NCI-H2171 treated with DMSO at 0.1 percent for 48 hours (cell line): ENCODE measurements at regions not wholly inside any gene's neighbourhood (a gene's known extent, or its start where the extent isn't known, plus 50 kb on each side); places are given as distances from the start of the nearest gene placed in this dataset.

Source experiments
- DNase-seq: peaks from one replicate; lab custom pipeline; 2025; lab: John Stamatoyannopoulos, UW

DNA sequence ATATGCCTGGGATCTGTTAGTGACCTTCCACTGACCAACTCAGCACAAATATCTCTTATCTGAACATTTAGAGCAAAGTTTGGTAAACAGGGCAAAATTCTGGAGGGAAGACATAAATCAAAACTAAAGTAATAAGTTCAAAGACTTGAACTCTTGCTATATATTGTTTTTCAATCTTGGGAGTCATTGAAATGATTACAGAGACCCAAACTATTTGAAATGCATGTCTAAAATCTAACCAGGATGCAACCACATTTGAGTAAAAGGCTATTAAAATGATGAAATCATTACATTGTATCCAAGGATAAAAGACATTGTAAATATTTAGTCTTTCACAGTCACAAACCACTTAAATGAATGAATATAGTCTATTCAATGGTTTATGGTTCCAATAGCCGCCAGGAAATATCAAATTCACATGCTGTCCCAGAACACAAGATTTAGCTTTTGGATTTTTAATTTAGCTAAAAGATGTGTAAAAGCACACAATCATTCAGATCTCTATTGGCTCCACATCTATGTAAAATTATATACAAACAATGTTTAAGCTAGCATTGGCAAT lies 256.6 kb upstream of the EPHA7 start:
- DNase-seq, result no peak

DNA sequence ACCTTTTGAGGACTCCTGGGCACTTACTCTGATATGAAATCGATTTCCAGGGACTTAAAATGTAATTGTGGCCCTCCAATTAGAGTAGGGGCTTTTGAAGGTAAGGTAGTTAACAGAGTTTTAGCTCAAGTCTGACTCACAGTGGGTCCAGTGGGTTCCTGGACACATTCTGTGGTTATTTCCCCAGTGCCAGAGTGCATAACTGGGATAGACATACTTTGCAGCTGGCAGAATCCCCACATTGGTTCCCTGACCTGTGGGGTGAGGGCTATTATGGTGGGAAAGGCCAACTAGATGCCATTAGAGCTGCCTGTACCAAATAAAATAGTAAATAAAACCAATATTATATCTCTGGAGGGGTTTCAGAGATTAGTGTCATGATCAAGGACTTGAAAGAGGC lies 243.8 kb upstream of the EPHA7 start:
- no peak for DNase-seq

DNA sequence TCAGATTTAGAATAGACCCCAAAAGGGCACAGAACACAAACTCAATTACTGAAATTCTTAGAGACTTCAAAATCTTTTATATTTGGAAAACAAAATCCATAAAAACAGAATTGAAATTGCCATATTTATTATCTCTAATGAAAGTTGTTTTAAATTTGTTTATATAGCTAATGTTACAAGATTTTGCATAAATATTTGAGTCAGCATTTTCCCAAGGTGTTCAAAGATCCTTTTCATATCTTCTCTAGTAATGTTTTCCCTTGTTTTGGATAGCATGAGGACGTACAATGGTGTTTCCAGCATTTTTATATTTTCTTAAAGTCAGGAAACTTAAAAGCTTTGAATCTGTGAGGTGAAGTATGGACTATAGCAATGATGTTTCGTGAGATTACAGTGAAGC lies 235.2 kb upstream of the EPHA7 start:
- no peak for DNase-seq

DNA sequence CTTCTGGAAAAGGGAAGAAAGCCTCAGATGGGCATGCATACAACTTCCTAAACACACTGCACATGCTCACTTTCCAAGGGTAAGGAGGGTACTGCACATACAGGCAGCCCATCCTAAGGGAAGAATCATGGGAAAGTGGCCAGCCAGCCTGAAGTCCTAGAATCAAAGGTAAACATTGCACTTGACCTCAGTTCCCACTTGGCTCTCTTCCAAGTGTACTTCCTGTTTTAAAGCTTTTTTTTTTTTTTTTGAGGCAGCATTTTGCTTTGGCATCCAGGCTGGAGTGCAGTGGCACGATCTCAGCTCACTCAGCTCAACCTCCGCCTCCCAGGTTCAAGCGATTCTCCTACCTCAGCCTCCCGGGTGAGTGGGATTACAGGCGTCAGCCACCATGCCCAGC lies 225.3 kb upstream of the EPHA7 start:
- DNase-seq, result no peak

DNA sequence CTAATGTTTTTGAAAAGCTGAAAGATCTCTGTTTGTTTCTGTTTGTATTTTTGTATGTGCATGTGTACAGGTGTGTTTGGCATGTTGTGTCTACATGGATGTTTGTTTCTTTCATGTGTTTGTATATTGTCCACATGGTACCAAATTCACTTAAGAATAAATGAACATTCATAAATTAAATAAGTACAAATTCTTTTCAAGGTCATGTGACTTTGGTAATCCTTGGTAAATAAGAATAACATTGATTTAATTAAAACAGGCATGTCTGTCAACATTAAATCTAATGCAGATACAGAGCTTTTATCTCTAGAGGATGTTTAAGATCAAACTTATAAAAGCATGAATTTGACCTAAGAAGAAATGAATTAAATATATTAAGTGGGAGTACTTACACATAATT lies 219.8 kb upstream of the EPHA7 start:
- DNase-seq, result no peak

DNA sequence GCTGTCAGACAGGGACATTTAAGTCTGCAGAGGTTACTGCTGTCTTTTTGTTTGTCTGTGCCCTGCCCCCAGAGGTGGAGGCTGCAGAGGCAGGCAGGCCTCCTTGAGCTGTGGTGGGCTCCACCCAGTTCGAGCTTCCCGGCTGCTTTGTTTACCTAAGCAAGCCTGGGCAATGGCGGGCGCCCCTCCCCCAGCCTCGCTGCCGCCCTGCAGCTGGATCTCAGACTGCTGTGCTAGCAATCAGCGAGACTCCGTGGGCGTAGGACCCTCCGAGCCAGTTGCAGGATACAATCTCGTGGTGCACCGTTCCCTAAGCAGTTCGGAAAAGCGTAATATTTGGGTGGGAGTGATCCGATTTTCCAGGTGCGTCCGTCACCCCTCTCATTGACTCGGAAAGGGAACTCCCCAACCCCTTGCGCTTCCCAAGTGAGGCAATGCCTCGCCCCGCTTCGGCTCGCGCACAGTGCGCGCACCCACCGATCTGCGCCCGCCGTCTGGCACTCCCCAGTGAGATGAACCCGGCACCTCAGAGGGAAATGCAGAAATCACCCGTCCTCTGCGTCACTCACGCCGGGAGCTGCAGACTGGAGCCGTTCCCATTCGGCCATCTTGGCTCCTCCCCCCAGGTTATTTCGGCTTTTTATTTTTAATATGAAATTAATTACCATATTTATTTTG lies 217.8 kb upstream of the EPHA7 start:
- peak; percentile 14 for DNase-seq

DNA sequence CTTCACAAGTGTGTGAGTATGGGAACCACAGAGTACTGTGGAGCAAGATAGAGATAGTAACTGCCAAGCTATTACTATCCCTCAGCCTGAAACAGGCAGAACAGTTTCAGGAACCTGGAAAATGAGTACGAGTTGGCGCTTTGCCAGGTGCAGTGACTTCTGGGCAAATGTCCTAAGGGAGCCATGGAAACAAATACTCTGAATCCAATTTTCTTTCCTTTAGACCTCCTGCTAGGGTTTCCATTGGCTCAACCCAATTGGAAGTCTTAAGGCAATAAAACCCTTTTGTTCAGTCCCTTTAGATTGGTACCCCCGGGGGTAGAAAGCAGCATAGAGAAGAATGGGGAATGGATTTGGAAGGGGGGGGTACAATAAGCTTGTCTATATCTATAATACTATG lies 205.0 kb upstream of the EPHA7 start:
- DNase-seq, result peak; percentile 48

DNA sequence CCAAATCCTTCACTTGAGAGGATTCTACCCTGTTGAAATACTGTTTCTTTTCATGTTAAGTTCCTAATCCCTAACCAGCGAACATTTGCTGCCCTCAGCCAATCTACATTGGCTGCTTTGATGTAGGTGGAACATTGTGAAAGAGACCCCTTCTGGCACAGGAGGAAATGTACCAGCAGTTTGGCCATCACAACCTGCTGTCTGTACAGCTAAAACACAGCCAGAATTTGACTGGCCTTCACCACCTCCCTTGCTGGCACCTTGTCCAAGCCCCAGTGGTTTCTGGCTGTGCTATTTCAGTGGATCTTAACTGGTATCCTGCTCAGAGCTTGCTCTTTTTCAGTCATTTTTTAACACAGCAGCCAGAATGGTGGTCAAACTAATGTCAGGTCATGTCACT lies 202.1 kb upstream of the EPHA7 start:
- no peak for DNase-seq

DNA sequence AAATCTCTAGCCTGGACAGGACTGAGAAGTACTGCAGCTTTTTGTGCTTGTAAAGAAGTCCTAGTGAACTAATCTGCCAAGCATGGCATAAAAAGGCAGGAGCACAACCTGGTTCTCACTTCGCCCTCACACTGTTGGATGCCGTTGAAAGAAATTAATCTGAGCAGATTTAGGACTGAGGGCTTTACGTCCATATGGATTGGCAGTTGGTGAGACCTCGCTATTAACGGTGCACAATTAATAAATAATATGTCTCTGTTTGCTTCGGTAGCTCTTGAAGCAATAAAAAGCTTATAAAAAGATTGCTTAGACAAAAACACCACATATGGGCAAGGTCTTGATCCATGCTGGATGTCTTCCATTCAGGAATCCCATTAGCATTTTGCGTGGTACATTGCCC lies 185.6 kb upstream of the EPHA7 start:
- peak; percentile 34 for DNase-seq

DNA sequence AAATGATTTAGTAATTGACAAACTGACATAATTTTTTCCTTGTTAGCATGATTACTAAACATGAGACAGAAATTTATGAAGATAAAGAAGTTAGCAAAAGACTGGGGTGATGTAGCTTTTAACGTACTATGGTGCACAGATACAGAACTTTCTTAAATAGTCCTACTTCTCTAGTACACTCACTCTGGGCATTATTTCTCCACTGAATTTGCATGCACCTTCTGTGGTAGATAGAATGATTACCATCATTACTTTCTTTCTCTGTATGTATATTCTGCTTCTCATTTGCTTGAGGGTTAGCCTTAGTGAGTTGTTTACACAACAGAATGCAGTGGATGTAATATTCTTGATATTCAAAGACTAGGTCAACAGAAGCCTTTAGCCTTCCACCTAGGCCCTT lies 173.1 kb upstream of the EPHA7 start:
- no peak for DNase-seq

DNA sequence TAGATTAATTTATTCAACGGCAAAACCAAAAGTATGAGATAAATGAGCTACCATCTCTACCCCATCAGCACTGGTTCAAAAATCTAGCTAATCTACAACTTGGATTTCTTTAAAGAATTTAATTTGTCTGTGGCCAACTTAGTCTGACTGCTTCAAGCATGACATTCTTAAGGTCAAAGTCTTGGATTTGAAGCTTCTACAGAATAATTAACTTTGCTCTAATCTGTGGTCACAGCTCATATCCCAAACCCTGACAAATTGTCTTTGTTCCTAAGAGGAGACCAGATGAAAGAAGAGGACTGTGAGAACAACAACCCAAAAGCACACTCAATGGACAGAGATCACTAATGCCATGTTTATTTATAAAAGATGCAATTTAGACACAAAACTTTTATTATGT lies 166.9 kb upstream of the EPHA7 start:
- no peak for DNase-seq

DNA sequence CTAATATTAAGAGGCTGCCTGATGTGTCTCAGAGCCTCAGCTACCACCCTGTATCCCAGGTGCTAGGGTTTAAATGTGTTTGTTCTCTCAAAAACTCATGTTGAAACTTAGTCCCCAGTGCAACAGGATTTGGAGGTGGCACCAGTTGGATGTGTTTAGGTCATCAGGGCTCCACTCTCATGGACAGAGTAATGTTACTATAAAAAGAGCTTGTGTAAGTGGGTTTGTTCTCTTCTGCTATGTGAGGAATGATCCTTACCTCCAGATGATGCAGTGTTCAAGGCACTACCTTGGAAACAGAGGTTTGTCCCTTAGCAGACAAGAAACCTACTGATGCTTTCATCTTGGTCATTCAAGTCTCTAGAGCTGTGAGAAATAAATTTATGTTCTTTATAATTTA lies 164.9 kb upstream of the EPHA7 start:
- no peak for DNase-seq

DNA sequence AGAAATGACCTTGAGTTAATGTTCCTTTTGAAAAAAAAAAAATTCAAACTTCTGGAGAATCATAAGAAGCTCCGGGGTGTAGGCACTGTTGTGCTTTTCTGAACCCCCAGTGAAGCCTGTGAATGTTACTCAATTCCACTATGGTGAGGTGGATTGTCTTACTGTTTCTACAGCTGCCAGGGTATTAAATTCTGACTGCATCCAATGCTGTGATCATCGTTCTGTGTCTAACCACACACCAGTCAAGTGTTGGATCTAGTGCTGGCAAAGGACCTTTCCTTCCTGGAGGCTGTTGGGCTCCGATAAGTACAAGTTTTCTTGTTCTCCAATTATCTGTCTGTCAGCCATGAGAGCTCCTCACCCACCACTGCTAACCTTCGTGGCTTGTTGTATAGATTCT lies 162.0 kb upstream of the EPHA7 start:
- peak; percentile 94 for DNase-seq

DNA sequence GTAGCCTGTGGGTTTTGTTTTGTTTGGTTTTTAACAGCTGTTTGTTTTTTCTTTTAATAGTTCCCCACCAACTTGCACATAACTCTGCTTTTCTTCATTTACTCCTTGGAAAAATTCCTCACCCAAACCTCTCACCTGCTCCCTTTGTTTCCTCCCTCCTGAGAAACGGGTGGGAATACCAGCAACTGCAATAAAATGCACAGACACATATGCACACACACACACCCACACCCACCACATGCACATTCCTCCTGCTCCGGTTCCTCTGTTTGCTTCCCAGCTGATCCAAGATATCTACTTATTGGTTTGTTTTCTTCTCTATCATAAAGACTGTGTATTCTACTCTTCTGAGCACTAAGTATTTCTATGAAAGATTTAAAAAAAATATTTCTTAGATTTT lies 161.1 kb upstream of the EPHA7 start:
- peak; percentile 29 for DNase-seq

DNA sequence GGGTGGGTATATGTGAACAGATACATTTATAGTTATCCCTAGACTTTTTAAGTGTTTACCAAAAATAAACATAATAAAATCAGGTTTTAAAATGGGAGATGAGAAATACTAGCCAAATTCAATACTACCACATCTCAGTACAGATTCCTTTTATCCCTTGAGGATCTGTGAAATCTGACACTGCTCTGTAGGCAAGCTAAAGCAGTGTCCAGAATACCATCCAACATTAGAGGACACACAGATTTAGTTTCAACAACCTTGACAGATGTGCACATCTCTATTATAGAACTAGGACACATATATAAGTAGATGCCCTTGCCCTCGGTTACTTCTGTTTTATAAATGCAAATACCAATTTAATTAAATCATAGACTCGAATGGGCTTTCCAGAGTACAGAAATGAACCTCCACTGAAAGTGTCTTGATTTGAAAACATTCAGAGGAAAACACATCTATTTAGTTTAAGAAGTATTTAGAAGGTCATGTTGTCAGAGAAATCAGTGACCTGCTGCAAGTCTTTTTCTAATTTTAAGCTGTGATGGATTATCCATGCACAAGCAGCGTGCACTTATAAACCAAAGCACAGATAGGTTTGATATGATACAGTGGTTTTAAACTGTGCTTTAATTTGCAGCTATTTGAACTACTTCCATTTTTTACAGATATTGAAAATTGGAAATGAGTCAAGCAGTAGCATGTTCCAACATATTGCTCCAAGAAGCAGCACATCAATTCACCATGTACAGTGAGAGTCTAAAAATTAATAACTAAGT lies 156.3 kb upstream of the EPHA7 start:
- peak; percentile 64 for DNase-seq

DNA sequence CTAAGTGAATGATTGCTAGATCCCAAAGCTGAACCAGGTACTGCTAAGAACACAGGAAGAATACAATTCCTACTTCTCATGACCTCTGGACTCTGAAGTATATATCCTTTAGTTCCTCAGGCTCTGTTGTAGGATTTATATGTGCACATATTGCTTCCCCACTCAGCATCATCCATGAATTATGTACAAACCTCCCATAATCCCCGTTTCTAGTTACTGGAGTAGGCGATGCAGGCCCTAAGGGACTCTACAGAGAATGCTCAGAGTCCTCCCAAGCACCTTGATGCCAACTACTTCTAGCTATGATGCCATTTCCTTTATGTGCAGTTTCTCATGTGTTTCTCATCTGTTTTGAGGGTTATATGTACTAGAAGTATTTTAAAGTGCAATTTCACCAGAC lies 154.9 kb upstream of the EPHA7 start:
- no peak for DNase-seq

DNA sequence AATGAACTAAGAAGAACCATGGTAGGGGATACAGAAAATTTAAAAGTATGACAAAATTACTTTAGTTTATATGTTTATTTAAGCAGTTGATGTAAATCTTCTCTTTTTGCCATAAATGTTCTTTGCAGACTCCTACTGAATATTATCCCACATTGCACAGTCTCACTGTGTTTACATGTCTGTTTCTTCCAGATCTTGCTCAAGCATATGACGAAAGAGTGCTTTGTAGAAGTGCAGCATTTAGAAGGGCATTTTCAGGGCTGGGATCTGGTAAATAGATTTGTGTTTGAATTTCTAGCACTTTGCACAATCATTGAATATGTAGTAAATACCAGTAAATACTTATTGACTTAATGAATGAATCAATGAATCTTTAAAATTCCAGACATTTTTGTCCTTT lies 152.0 kb upstream of the EPHA7 start:
- no peak for DNase-seq

DNA sequence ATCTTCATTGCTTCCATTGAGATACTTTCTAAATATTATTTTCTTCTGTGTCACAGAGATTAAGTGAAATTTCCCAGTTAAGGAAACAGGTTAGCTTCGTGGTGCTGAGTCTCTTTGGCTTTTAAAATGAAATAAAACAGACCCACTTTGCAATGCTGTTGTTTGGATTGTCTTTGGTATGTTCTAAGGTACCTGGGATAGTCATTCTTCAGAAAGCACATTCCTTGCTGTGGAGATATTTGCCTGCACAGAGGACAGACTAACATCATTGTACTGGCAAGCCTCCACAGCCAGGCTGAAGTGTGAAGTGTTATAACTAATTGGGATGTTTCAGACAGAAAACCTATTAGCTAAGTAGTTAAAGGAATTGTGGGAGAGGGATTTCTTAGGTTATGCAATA lies 148.8 kb upstream of the EPHA7 start:
- DNase-seq, result no peak

DNA sequence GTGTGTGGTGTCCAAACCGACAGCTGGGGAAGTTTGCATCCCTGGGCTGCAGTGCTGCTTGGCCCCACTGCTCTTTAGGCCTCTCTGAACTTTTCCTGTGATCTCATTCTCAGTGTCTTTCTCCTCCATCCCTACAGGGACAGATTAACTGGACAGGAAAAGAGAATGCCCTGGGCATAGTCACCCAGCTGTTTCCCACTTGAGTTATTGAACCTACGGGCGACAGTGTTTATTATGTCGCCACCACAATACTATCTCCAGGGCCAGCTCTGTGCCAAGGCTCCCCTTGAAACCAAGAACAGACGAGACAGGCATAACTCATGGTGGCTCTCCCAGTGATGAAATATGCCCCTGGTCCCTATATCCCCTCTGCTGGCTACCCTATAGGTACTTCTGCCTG lies 147.8 kb upstream of the EPHA7 start:
- no peak for DNase-seq

DNA sequence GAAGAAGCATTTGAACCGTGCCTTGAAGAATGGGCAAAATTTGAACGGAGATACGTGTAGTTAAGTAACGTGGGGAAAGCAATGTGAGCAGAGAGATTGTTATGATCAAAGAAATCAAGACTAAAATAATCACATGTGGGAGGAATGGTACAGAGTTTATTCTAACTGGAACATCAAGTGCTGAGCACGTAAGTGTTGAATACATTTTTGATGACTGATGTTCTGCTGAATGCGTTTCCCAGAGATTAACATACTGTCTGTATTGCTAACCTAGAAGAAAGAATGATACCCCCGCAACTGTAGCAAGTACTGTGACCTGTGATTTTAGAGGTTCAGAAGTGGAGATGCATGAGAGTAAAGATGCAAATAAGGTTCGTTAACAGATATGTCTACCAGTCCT lies 146.9 kb upstream of the EPHA7 start:
- DNase-seq, result no peak

DNA sequence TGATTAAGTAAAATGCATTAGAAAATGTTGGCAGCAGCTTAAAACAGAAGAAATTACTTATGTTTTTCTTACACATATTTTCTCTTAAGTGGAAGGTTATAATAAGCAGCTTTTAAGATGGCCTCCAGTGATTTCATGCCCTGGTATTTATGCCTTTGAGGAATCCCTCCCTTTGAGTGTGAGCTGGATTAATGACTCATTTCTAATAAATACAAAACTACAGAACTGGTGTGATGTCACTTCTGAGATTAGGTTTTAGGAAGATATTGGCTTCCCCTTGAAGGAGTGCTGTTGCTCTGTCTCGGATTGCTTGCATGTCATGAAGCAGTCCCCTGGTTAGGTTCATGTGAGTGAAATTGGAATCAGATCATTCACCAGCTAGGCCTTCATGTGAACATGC lies 143.2 kb upstream of the EPHA7 start:
- DNase-seq, result no peak

DNA sequence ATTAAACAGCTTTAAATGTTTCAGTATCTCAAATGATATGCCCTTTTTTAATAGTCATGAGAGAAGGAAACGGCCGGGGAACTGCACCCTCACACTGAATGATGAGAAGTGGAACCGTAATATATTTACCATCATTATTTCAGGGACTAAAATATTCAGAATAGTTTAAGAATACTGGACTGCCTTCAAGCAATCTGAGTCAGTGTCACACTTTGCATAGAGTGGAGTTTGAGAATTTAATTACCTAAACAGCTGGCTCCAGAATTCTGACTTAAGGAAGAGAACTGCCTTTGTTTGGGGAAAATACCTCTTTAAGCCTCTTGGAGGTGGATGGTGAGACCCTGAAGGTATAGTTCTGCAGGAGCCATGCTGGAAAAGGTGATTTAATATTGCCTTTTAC lies 135.9 kb upstream of the EPHA7 start:
- no peak for DNase-seq

DNA sequence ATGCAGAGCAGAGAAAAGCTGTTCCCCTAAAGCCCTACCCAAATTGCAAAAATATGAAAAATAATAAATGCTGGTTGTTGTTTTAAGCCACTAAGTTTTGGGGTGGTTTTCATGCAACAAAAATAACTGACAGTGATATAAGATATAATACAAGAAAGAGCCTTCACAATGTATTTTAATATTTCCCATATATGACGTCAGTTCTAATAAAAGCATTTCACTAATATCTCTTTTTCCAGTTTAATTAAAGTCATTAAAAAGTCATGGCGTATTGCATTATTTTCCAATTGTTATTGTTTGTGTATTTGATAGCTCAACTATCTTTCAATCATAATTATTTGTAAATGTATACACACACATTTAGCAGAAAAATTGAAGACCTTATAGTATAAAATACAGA lies 134.7 kb upstream of the EPHA7 start:
- DNase-seq, result no peak
